DMS53 treated with DMSO at 0.1 percent for 48 hours (cell line): ENCODE measurements at regions not wholly inside any gene's neighbourhood (a gene's known extent, or its start where the extent isn't known, plus 50 kb on each side); places are given as distances from the start of the nearest gene placed in this dataset.

Experiments used
- DNase-seq: peaks from one replicate; lab custom pipeline; 2025; ENCODE audit not compliant: unreplicated experiment; lab: John Stamatoyannopoulos, UW

GRCh38 chr9:81490605-81491331, 198.6 kb downstream of the TLE1 start:
- DNase-seq: peak; percentile 34

- DNase-seq: no peak
Measured at GRCh38 chr9:81489046-81489445, 200.3 kb downstream of the TLE1 start.

GRCh38 chr9:81480828-81481604, 208.3 kb downstream of the TLE1 start:
- DNase-seq: no peak

GRCh38 chr9:81479573-81479972, 209.8 kb downstream of the TLE1 start:
- no peak for DNase-seq

- no peak for DNase-seq
Measured at GRCh38 chr9:81477669-81478068, 211.7 kb downstream of the TLE1 start.

- no peak for DNase-seq
Measured at GRCh38 chr9:81476813-81477490, 212.4 kb downstream of the TLE1 start.

GRCh38 chr9:81474792-81475191, 214.6 kb downstream of the TLE1 start:
- no peak for DNase-seq

GRCh38 chr9:81474125-81474524, 215.2 kb downstream of the TLE1 start:
- no peak for DNase-seq

GRCh38 chr9:81473708-81474107, 215.6 kb downstream of the TLE1 start:
- DNase-seq: no peak

- no peak for DNase-seq
Measured at GRCh38 chr9:81473206-81473605, 216.1 kb downstream of the TLE1 start.

- no peak for DNase-seq
Measured at GRCh38 chr9:81472701-81473100, 216.6 kb downstream of the TLE1 start.

GRCh38 chr9:81470864-81471263, 218.5 kb downstream of the TLE1 start:
- no peak for DNase-seq

- DNase-seq: no peak
Measured at GRCh38 chr9:81468084-81468595, 221.2 kb downstream of the TLE1 start.

- DNase-seq: no peak
Measured at GRCh38 chr9:81466981-81467380, 222.4 kb downstream of the TLE1 start.

GRCh38 chr9:81465468-81466011, 223.8 kb downstream of the TLE1 start:
- no peak for DNase-seq

GRCh38 chr9:81462801-81463200, 226.5 kb downstream of the TLE1 start:
- DNase-seq: no peak

GRCh38 chr9:81461196-81461595, 228.2 kb downstream of the TLE1 start:
- DNase-seq: no peak

- DNase-seq: no peak
Measured at GRCh38 chr9:81460693-81461092, 228.7 kb downstream of the TLE1 start.

- DNase-seq: no peak
Measured at GRCh38 chr9:81459591-81459990, 229.8 kb downstream of the TLE1 start.

- DNase-seq: no peak
Measured at GRCh38 chr9:81456431-81457006, 232.8 kb downstream of the TLE1 start.
